HG03460 (cell line): ENCODE measurements at regions not wholly inside any gene's neighbourhood (a gene's known extent, or its start where the extent isn't known, plus 50 kb on each side); places are given as distances from the start of the nearest gene placed in this dataset.
A peak's percentile ranks its signal among the peaks of the same experiment; 100 is the strongest.

ENCODE experiments used
- ATAC-seq: cut with Tn5 transposase; IDR thresholded peaks from one replicate; pipeline ENCODE4 v1.9.1; 2021; ENCODE audit not compliant: unreplicated experiment

DNA sequence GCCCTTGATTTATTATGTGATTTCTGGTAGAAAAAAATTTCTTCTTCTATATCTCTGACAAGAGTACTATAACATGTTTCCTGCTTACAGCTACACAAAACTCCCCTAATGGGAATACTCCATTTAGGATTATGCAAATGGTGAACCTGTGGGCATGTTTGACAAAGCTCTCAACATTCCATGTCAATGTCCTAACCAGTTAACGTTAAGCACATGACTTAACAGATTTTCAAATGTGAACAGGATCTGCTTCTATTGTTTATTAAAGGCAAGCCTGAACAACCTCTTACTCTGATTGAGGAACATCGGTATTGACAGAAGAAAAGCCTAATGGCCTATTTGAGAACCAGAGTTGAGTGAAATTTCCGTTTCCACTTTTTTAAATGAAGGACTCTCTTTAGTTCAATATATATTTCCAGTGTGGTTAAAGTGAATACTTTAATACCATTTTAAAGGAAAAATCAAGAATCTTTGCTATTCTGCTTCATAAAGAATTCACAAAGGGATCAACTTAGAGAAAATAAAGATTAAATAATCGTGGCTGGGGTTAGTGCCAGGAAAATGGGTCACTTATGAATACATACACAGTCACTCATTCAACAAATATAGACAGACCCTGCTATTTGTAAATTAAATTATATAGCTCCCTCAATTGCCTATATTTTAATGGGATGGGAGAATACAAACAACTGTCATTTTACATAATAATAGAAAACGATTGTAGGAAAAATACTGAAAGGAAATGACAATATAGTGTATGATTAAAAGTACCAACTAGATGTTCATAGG, 300.3 kb upstream of the CBLB start:
- ATAC-seq, result no peak

DNA sequence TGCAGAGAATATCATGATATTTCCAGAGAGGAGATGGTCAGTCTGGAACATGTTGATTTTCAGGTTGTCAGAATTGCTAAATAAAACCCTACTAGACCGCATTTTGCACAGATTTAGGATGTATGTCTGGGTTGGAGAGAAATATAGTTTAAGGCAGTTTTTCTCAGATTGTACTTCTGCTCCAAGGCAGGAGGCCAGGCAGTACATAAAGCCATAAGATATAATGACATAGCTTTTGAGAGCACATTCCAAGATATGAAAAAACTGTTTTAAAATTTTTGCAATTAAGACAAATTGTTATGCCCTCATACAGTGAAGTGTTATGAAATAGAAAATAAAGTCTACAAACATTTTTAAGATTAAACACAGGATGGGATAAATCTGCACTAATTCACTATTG, 301.8 kb upstream of the CBLB start:
- no peak for ATAC-seq

DNA sequence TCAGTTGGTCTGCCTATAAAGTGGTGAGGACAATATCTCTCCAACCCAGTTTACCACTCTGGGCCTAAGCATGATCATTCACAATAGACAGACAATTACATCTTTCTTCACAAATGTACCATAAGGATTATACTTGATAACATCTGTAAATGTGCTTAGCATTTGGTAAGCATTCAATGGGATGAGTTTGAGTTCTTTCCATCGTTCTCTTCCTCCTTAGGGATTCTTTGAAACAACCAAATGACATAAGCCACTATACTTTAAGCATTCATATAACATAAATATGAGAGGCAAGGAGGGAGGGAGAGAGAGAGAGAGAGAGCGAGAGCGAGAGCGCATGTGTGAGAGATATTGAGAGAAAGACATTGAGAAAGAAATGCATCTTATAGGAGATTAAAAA, 303.3 kb upstream of the CBLB start:
- ATAC-seq, result no peak

DNA sequence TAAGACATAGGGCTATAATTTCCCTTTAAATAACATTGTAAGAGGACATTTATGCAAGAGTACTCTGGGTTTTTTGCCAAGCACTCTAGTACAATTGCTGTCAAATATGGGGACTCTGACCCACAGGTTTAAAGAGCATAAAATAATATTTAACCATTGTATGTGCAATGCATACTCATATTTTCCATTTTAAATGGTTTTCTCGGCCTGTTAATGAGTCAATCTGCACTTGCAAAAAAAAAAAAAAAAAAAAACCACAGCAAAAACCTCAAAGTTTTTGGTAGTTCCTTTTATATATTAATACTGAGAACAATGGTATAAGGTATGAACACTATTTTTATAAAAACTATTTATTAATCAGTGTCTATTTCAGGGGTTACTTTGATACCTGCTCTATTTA, 304.0 kb upstream of the CBLB start:
- peak; percentile 66 for ATAC-seq

DNA sequence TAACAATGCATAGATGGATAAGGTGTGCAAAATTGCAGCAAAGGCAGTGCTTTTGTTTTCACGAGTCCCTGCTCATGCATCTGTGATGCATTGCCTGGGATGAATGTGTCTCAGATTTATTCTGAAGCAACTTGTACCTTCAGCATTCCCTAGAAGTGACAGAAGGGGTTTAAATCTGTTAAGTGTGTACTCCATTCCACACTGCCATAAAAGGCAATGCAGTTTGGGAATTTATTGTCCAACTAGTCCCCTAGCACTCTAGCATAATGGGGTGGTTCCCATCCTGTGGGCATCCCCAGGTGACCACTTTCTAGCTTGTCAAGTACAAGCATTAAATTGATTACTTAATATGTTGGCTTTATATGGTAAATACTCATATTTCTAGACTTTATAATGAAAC, 306.5 kb upstream of the CBLB start:
- no peak for ATAC-seq

DNA sequence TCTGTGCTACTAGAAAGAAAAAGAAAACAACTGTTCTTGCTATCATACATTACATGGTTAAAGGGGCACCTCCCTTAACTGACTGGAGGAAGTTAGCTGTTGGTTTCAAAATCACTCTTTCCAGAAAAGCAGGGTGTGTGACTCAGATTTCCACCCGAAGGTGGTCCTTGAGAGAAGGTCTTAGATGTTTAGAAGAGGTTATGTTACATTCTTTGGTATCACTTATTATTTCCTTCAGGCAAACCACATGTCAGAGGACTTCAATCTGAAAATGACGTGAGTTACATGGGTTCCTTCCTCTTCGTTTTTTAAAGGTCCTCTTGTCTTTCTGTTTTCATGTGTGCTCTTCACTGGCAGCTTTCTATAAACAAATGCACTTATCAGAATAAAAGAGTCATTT, 307.9 kb upstream of the CBLB start:
- ATAC-seq, result peak; percentile 92

DNA sequence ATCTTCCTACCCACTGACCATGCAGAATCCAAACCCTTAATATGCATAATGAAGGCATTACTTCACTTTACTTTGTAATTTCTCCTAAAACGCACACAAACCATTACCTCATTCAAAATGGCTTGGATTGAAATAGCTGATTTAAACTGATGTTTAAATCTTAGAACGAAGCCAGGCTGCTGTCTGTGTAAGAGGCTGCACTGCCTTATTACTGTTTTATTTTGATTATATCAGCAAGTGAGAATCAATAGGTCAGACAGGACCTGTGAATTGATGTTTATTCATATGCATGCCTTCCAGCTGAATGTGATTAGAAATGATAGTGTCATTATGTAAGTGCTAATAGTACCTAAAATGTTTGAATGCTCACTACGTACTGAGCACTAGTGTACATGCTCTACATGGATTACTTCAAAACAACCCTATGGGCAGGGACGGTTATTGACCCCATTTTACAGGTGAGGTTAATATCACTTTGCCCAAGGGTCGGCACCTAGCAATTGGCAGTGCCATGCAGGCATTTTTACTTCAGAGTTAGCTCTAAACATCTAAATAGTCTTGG, 314.2 kb upstream of the CBLB start:
- ATAC-seq, result no peak

DNA sequence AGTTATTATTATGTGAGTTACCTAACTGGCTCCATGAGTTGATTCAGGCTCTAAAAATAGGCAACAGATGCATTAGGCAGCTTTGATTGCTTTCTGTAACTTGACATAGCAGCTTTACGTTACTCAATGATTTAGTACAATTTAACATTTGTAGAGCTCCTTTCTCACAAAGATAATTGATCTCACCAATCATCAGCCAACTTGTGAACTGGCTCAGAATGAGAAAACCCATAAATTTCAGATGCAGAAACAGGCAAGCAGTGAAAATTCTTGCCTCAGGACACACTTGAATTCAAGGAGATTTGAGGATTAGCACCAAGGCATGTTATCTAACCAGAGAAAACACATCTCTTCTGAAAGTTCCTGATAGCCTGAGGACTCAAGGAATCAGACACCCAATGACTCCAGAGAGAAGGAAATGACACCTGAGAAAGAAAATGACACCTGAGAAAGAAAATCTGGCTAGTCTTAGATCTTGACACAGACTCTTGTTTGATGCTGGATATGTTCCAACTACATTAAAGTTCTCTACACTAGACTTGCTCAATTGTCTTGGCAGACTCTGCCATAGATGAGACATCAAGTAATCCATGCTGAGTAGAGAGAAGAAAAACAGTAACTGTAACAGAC, 315.1 kb upstream of the CBLB start:
- peak; percentile 41 for ATAC-seq

DNA sequence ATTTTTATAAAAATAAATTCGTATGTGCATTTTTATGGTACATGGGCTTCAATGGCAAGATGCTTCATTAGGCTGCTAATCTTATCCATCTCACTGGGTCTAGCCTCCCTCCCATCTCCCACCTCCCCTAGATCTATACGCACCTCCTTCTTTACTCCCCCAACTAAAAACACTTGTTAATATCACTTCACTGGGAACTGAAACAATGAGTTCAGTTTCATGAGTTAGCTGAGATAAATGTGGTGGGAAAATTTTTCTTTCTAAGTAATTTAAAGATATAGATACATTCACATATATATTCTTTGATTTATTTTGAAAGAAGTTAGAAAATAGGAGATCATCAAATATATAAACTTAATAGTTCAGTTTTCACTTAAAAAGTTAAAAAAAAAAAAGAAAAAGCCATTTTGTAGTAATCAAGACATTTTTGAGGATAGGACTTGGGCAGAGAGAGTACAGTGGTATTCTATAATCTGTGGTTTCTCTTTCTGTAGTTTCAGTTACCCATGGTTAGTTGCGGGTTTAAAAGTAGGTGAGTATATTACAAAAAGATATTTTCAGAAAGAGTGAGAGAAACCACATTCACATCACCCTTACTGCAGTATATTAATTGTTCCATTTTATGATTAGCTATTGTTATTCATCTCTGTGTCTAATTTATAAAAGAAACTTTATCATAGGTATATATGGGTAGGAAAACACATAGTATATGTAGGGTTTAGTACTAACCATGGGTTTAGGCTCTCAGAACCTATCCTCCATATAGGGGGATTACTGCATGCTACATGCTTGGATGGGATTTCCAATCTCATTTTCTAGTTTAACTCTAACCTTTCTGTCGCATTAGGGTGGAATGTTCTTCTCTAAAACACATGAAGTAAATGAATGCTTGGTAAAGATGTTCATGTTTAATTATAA, 316.0 kb upstream of the CBLB start:
- ATAC-seq, result peak; percentile 93

DNA sequence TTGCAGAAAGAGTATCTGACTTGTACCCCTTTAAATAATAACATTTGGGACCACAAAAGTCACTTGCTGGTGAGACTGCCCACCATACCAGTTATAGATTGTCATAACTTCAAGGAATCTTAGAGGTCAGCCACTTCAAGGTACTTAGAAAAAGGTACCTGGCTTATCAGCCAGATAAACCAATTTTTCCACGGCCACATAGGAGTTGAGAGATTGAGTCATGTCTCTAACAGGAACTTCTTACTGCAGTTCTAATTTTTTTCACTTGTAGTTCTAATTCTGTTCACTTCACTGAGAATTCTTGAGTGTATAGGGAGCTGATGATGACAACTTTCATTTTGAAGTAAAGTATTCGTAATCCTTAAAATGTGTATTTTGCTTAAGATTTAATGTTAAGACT, 317.1 kb upstream of the CBLB start:
- no peak for ATAC-seq

DNA sequence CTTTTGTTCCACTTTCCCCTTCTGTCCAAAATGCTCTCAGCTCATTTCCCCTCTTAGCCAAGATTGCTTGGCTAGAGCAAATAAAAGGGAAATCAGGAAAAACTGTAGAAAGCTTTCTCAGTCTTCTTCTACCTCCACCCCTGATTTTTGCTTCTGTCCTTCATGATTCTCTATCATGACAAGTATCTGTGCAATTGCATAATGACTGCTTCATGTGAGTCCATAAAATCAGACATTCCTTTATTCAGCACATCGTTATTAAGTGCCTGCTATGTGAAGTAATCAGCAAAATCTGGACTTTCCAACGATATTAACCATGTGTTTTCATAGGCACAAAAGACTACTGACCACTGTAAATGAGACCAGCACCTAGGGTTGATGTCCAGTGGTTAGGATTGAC, 321.5 kb upstream of the CBLB start:
- no peak for ATAC-seq

DNA sequence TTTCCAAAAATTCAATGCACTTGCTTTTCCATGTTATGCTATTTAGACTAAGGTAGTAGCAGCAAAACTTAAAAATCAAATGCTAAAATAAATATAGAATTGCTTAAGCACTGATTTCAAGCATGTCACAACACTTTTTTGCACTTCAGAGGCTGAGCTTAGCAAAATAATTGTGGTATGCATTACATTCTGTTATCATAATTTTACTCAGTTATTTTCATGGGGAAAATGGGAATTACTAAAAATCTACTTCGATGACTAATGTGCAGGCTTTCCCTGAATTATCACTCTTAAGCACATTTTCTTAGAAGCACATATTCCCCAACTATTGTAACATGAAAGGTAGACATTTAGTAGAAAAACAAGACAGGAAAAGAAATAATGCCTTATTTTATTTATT, 322.4 kb upstream of the CBLB start:
- no peak for ATAC-seq

DNA sequence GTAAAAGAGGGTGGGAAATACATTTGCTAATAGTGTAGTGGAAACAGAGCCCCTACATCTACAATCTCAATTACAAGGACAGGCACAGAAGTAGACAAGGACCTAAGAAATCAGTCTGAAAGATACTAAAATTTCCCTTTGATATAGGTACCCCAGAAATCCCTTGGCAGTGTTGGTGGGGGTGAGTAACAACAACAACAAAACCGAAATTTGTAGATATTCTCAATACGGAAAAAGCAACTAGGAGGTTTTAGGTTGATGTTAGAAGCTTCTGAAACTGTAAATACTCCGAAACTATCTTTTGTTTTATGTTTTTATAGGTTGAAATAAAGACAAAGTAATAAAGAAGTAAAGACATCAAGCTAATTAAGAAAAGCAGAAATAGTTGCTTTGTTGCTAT, 323.1 kb upstream of the CBLB start:
- ATAC-seq, result no peak

DNA sequence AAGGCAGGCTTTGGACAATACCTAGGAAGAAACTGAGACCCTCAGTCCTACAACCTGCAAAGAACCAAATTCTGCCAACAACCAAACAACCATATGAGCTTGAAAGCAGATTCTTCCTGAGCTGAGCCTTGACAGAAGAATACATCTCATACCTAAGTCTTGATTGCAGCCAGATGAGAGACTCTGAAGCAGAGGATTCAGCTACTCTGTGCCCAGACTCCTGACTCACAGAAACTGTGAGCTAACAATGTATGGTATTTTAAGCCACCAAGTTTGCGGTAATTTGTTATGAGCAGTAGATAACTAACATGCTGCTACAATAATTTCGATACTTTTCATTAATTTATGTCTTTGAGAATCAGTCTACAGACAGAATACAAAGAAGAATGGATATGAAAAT, 325.1 kb upstream of the CBLB start:
- ATAC-seq, result no peak

DNA sequence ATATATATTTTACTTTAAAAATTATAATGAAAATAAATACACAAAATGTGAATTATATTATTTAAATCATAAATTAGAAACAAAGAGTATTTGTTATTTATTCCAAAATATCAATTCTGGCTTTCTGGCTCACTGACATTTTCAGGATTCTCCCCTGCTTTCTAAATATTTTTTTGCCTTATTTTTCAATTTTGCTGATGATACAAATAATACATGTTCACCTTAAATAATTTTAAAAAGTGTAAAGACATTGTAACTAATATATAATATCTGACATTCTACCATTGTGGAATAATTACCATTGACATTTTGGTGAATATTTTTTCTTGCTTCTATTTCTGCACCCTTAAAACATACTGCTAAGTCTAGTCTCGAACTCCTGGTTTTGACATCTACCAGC, 325.9 kb upstream of the CBLB start:
- ATAC-seq, result no peak

DNA sequence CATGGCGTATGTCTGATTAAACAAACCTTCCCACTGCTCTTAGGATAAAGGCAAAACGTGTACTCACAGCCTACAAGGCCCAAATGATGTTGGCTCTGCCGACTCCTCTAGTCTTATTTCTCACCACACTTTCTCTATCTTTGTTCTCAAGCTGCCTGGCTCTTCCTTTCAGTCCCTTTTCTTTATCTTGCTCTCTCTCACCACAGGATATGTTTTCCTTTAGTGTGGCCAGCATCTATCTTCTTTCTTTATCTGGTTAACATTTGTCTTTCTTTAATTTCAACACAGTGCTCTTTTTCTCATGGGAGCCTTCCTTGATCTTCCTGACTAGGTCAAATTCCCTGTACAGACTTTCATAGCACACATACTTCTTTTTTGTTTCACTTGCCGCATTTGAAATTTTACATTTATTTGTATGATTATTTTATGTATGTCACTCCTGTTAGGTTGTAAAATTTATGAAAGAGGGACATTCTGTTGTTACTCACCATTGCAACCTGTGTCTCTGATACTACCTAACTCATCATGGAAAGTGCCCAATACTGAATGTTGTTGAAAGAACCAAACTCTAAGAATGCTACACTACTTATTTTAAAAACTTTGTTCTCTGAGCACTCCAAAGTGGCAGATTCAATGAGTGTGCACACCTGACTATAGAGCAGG, 328.9 kb upstream of the CBLB start:
- ATAC-seq, result no peak

DNA sequence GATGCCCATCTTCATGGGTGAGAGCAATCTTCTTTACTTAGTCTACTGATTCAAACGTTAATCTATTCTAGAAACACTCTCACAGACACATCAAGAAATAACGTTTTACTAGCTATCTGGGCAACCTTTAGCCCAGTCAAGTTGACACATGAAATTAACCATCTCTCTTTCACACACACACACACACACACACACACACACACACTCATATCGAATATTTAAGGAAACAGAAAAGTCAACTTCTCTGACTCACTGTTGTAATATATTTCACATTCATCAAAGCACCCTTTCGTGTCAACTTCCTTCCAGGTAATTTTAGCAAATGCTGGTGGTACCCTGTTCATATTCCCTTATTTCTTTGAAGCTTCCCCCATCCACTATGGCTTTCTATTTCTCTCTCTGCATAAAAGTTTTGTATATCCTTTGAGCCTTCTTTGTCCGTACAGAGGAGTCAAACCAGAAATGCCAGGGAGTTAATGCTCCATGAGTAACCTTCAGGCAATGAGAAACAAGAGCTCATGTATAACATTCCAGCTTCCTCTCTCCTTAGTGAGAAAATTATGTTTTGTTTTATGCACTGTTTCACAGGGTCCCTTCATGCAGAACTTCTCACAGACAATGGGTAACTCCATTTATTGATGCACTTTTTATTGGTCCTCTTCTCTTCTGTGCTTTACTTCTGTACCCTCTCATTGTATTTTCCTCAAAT, 335.5 kb upstream of the CBLB start:
- no peak for ATAC-seq

DNA sequence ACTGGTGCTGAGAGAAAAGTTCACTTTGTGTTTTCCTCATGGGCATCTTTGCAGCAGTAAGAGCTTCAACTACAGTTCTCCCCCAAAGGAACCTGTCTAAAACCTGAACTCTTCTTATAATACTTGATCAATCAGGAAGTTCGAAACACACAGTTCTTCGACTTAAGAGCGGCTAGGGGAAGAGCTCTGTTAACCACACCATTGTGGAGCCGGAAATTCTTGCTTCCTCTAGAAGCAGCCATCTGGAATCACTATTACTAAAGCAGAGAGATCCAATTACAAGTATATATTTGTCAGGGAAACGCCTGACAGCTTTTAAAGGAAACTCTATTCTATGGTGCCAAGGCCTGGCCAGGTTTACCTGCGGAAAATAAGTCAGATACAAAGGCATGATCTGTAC, 337.3 kb upstream of the CBLB start:
- peak; percentile 92 for ATAC-seq

DNA sequence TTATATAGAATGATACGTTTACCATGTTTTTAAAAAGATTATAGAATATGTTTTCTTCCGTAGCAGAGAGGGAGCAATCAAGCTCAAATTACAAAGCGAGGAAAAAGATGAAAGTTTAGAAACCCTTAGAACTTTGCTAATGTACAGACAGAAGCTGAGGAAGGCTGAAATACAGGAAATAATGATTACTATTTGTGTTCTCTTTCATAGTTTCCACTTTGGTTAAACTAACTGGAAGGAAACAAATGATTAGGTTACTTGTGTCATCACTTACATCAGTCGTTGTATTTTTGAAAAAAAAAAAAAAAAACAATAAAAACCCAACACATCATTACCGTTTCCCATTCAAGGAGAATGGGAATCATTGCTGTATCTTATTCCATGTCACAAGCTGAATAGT, 337.8 kb upstream of the CBLB start:
- no peak for ATAC-seq

DNA sequence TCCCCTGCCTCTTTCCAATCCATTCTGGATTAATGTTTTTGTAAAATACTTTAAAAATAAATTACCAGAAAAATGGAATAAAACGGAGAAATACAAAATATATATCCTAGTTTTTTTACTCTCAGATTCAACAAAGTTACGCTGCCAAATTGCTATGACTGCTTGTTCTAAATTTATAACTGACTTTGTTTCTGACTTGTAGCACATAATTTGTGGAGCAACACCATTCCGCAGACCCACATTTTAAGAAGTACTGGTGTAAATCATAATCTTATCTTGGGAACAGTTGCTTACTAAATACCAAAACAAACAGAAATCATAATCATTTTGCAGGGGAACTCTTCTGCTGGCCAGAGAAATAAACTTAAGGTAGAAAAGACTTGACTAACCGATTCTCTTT, 339.4 kb upstream of the CBLB start:
- no peak for ATAC-seq
